HuH-7 (cell line): ENCODE measurements at regions not wholly inside any gene's neighbourhood (a gene's known extent, or its start where the extent isn't known, plus 50 kb on each side); places are given as distances from the start of the nearest gene placed in this dataset.
"Not testable (repeated sequence)": the region's sequence is repeated elsewhere in the genome, so short reads cannot be mapped to it uniquely, and the experiment has no call there.

Source experiments
- DNase-seq: peaks from one replicate; pipeline ENCODE4 v3.0.0; 2011; ENCODE audit warnings: low spot score

DNA sequence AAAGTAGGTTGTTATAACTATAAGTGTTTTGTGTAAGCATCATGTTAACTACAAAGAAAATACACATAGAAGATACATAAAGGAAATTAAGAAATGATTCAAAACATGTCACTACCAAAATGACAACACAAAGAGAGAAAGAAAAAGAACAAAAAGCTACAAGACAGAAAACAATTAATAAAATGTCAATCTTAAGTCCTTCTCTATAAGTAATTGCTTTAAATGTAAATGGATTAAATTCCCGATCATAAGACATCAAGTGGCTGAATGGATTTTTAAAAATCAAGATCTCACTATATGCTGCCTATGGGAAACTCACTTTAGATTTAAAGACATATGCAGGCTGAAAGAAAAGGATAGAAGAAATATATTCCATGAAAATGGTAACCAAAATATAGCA is 232.3 kb upstream of the NFIA start:
- DNase-seq, result no peak

GRCh38 chr1:60849401-60849800 is 233.0 kb upstream of the NFIA start:
- DNase-seq, result no peak

- DNase-seq, result no peak
These were observed 233.7 kb upstream of the NFIA start for GRCh38 chr1:60848583-60849188.

- no peak for DNase-seq
These were observed 234.3 kb upstream of the NFIA start for GRCh38 chr1:60847855-60848582.

- DNase-seq, result no peak
These were observed 235.0 kb upstream of the NFIA start for GRCh38 chr1:60847391-60847790.

DNA sequence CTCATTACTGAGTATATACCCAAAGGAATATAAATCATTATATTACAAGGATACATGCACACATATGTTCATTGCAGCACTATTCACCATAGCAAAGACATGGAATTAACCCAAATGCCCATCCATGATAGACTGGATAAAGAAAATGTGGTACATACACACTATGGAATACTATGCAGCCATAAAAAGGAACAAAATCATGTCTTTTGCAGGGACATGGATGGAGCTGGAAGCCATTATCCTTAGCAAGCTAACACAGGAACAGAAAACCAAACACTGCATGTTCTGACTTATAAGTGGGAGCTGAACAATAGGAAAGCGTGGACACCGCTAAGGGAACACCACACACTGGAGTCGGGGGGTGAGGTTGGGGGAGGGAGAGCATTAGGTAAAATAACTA is 236.7 kb upstream of the NFIA start:
- DNase-seq, result not testable (repeated sequence)

GRCh38 chr1:60842304-60842703 is 240.1 kb upstream of the NFIA start:
- no peak for DNase-seq

- no peak for DNase-seq
These were observed 241.0 kb upstream of the NFIA start for GRCh38 chr1:60841116-60842046.

DNA sequence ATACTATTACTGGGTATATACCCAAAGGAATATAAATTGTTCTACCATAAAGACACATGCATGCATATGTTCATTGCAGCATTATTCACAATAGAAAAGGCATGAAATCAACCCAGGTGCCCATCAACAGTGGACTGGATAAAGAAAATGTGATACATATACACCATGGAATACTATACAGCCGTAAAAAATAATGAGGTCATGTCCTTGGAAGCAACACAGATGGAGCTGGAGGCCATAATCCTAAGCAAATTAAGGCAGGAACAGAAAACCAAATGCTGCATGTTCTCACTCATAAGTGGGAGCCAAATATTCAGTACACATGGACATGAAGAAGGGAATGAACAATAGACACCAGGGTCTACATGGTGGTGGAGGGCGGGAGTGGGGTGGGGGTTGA is 241.9 kb upstream of the NFIA start:
- DNase-seq, result not testable (repeated sequence)

DNA sequence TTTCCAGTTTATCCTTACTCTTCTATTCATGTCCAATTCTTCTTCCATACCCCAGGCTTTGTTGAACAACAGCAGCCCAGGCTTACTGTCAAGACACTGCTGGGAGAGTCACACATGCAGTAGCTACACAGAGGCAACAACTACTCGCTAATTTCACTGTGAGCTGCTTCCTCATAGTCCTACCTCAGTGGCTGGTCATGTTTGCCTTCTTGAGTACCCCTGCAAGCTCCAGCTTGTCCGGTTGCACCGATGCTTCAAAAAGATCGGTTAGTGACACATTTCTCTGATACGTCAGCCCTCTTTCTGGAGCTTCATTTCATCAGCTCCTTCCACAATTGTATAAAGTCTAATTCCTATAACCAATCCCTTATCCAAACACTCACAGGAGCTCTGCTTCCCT is 246.7 kb upstream of the NFIA start:
- DNase-seq, result no peak

- peak; percentile 32 for DNase-seq
These were observed 249.2 kb upstream of the NFIA start for GRCh38 chr1:60833173-60833572.

DNA sequence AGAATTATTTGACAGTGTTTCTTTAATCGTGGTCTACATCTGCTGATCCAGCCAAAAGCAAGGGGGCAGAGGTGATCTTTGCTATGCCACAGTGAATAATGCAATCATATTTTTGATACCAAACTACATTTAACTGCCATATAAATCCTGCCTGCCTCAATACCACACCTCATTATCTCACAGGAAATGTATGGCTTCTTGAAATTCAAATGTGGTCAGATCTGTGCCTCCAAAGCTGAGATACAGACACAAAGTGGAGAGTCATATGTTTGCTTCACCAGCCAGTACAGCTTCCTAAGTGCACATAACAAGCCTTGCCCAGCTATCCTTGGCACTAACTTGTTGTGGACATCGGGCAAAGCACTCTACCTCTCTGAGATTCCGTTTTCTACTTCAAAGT is 250.0 kb upstream of the NFIA start:
- no peak for DNase-seq

DNA sequence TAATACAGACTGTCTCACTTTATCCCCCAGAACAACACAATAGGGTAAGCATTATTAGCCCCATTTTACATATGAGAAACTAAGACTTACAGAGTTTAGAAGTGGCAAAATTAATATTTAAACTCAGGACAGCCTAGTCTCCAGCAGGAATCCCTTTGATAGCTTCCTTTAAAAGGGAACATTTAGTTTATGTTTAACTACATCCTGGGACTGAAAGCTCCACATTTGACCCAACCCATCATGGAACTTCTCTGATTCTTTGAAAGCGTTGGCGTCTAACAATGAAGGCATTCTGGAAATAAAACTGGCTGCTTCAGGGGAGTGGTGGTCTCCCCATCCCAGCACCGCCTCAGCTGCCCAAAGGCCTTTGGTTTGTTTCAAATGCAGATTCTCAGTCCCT is 250.6 kb upstream of the NFIA start:
- no peak for DNase-seq

- DNase-seq, result peak; percentile 11
These were observed 253.4 kb upstream of the NFIA start for GRCh38 chr1:60828944-60829343.

DNA sequence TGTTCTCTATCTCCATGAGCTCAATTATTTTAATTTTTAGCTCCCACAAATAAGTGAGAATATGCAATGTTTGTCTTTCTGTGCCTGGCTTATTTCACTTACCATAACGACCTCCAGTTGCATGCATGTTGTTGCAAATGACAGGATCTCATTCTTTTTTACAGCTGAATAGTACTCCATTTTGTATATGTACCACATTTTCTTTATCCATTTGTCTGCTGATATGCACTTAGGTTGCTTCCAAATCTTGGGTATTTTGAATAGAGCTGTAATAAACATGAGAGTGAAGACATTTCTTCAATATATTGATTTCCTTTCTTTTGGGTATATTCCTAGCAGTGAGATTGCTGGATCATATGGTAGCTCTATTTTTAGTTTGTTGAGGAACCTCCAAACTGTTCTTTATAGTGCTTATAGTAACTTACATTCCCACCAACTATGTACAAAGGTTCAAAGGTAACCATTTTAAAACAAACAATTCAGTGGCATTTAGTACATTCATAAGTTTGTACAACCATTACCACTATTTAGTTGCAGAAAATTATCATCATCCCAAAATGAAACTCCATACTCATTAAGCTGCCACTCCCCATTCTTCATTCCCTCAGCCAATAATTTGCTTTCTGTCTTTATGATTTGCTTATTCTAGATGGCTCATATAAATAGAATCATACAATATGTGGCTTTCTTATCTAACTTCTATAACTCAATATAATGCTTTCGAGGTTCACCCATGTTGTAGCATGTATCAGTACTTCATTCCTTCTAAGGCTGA is 255.9 kb upstream of the NFIA start:
- DNase-seq, result no peak

GRCh38 chr1:60825593-60825992 is 256.8 kb upstream of the NFIA start:
- peak; percentile 12 for DNase-seq

- DNase-seq, result no peak
These were observed 259.2 kb upstream of the NFIA start for GRCh38 chr1:60823151-60823550.

DNA sequence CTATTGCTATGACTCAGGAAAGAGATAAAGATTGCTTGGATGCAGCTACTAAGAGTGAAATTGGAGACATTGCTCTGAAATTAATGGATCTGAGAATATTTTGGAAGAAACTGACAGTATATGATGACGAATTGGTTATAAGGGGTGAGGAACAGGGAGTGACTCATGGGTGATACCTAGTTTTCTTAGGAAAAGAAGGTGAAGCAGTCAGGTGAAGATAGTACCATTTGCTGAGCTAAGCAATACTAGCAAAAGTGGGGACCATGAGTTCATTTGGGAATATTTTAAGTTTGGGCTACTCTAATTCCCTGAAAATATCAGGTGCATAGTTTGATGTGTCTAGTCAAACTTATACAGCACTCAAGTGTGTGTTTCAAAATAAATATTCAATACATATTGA is 260.1 kb upstream of the NFIA start:
- DNase-seq, result no peak

GRCh38 chr1:60821156-60821555 is 261.2 kb upstream of the NFIA start:
- DNase-seq, result no peak

DNA sequence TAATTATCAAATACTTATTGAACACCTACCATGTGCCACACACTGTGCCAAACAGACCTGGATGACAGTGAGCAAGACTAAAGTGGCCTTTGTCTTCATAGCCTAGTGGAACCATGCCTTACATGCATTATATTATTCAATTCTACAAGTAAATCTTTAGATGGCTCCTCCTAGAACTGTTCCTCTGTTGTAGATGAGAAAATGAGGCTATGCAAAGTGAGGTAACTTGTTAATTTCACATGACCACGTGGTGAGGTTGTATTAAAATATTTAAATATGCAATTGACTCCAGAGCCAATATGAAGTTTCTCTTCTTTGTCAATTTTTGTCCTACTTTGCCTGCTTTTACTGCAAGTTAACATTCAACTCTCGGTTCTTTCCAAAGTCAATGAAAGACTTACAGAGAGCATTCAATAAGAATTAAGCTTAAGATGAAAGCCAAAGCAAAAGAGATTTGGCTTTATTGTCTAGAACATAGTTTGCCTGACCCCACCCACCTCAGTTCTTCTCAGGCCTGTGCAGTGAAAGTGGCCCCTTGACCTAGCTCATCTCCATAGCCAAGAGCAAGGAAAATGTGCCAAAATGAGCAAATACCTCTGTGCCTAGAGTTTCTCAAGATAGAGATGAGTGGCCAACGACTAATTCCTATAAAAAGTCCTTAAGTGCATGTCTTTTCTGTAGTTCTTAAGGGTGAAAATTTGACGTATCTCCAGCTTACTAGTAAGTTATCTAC is 263.2 kb upstream of the NFIA start:
- no peak for DNase-seq

DNA sequence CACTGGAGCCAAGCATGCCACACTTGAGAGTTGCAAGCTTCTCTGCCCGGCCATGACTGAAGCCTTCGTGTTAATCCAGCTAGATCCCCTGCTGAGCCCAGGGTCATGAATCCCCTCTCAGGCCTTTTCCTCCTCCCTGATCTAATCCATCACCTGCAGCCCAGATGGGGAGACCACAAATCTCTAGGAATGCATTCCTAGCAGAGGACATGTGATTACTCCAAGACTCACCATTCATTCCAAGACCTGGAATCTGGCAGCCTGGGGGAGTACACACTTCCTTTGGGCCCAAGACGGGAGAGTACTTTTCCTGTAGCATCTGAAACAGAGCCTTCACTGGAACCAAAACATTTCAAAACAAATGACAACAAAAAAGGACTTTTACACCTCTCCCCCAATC is 269.3 kb upstream of the NFIA start:
- no peak for DNase-seq
